ENCODE measurements at regions not wholly inside any gene's neighbourhood (a gene's known extent, or its start where the extent isn't known, plus 50 kb on each side); places are given as distances from the start of the nearest gene placed in this dataset.

GRCh38 chr3:170730071-170730812 is 139.8 kb downstream of the RPL22L1 start:
- Histone ChIP-seq H4K5ac (ENCODE audit: insufficient read length, low read depth, low read length) (no peak overlapping the region), H3K79me2 (ENCODE audit: control insufficient read depth in 1 of 2, insufficient read depth in 2 of 2, low read length in 2 of 2) (no peaks in the 10 kb centered on the region), H3K23ac (ENCODE audit: insufficient read length) (no peak overlapping the region), H3K4ac (replicated peaks; ENCODE audit: insufficient read length, low read depth, low read length) (no peak overlapping the region), H3K14ac (ENCODE audit: insufficient read length) (no peak overlapping the region), H3K27me3 (replicated peaks in 1 of 4; ENCODE audit: control insufficient read depth in 3 of 4, extremely low read depth in 1 of 4, insufficient read depth in 3 of 4, low read length in 3 of 4) (no peaks in the 10 kb centered on the region), H3K9ac (replicated peaks in 1 of 4; ENCODE audit: extremely low read depth in 1 of 4, low read depth in 3 of 4, low read length in 3 of 4) (no peak overlapping the region), H2BK120ac (replicated peaks; ENCODE audit: low read depth, low read length) (no peak overlapping the region), H3K23me2 (ENCODE audit: low read depth, low read length) (no peaks in the 10 kb centered on the region; the same call in 1 of the 2 replicates), H3K4me3 (ENCODE audit: extremely low read depth in 1 of 4, insufficient read depth in 2 of 4, low read depth in 3 of 4, low read length in 4 of 4) (no peak overlapping the region), H3K18ac (ENCODE audit: extremely low read depth, low read length) (no peak overlapping the region), H4K91ac (replicated peaks; ENCODE audit: insufficient read length, low read length) (no peak overlapping the region), H3K56ac (replicated peaks; ENCODE audit: insufficient read length, low read depth, low read length) (no peak overlapping the region), H2BK5ac (ENCODE audit: low read depth, low read length) (no peak overlapping the region), H2AK5ac (ENCODE audit: low read depth, low read length) (no peak overlapping the region), H3K9me3 (ENCODE audit: insufficient read depth in 2 of 2, low read depth in 1 of 2, low read length in 1 of 2) (no peaks in the 10 kb centered on the region), H3K36me3 (ENCODE audit: control insufficient read depth in 2 of 4, insufficient read depth in 4 of 4, low read length in 3 of 4) (no peaks in the 10 kb centered on the region), H2BK15ac (ENCODE audit: low read length) (no peak overlapping the region), H2BK12ac (ENCODE audit: low read depth, low read length) (no peak overlapping the region), H4K20me1 (replicated peaks in 1 of 2; ENCODE audit: control insufficient read depth in 1 of 2, insufficient read depth in 2 of 2, low read length in 2 of 2) (no peaks in the 10 kb centered on the region), H3K27ac (ENCODE audit: low read depth, low read length) (no peak overlapping the region), H4K8ac (ENCODE audit: extremely low read depth, insufficient read depth, low read length) (no peak overlapping the region), H3K4me1 (replicated peaks in 1 of 4; ENCODE audit: control insufficient read depth in 3 of 4, insufficient read depth in 4 of 4, low read length in 3 of 4) (peaks cover 0 to 5% (median 2%) of the 10 kb centered on the region in 4 experiments; a peak in 3 of 7 replicates), H3K79me1 (ENCODE audit: low read depth, low read length) (no peaks in the 10 kb centered on the region), H2BK20ac (ENCODE audit: low read length) (no peak overlapping the region), H3K4me2 (ENCODE audit: insufficient read depth in 1 of 2, low read depth in 2 of 2, low read length in 2 of 2) (no peak overlapping the region), H2AFZ (ENCODE audit: low read length) (0 out of 2 replicates have a peak overlapping the region, but pooled peaks have one; percentile 57)
- POLR2A ChIA-PET (ENCODE audit: partially characterized antibody) = no interaction called here
- FAIRE-seq = no peak
- 98% methylated on average over 4 of the region's 4 CpGs; no CpG with 5 or more reads in 1 of the 2 experiments for WGBS, 2 experiments (ENCODE audit: extremely low coverage in 1 of 2, insufficient coverage in 1 of 2, insufficient read length in 1 of 2, insufficient replicate concordance in 2 of 2, low coverage in 1 of 2, low lambda C conversion rate in 2 of 2, missing lambda C conversion rate in 1 of 2)
- CTCF ChIA-PET (ENCODE audit: partially characterized antibody) = interaction anchor here (1.3 to 3.6 kb wide), 4 partner anchors 17 to 82 kb away, joined by 3 to 12 read pairs (median 4); no protein-coding TSS in a partner anchor
- DNase-seq (ENCODE audit: low read depth in 1 of 2, low spot score in 2 of 2) = no peak
- TF ChIP-seq ATF3 (IDR thresholded peaks at IDR 0.05; ENCODE audit: insufficient read depth, low read depth, low read length) (no peak), USF2 (IDR thresholded peaks at IDR 0.05; ENCODE audit: low read length) (no peak), JUN (IDR thresholded peaks at IDR 0.05; ENCODE audit: low read depth, low read length) (no peak), RNF2 (IDR thresholded peaks at IDR 0.05; ENCODE audit: borderline replicate concordance, low read depth, low read length, missing control alignments, poor library complexity, severe bottlenecking) (no peak), POLR2AphosphoS5 (IDR thresholded peaks at IDR 0.05; ENCODE audit: low read depth, low read length) (no peak), RFX5 (IDR thresholded peaks at IDR 0.05; ENCODE audit: borderline replicate concordance, low read depth, low read length) (no peak), ZNF274 (IDR thresholded peaks at IDR 0.05; ENCODE audit: borderline replicate concordance, extremely low read depth, low read length) (no peak), BRCA1 (IDR thresholded peaks at IDR 0.05; ENCODE audit: low read depth, low read length) (no peak), BCL11A (IDR thresholded peaks at IDR 0.05; ENCODE audit: low read depth in 2 of 2, low read length in 2 of 2) (no peak), MAX (IDR thresholded peaks at IDR 0.05) (no peak), SIX5 (IDR thresholded peaks at IDR 0.05; ENCODE audit: low read depth, low read length) (no peak)
